ENCODE measurements at regions not wholly inside any gene's neighbourhood (a gene's known extent, or its start where the extent isn't known, plus 50 kb on each side); places are given as distances from the start of the nearest gene placed in this dataset.

DNA sequence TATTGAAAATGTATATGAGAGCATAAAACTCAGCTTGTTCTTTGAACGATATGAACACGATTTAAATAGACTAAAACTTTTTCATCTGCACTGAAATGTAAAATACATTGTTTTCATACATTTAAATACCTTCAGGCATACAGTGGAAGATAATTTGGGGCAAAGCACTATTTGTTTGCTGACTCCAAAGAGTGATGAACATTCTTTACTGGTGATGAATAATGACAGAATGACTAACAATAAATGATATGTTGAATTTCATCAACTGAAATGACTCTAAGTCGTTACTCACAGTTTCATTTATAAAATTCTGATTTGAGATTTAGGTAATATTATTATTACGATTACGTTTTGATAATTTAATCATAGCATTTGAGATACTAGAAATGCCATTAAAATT, 1160.1 kb downstream of the NLGN4X start:
- DNase-seq (ENCODE audit: extremely low read depth, low read depth): no peak
- TF ChIP-seq, protein P1, sequence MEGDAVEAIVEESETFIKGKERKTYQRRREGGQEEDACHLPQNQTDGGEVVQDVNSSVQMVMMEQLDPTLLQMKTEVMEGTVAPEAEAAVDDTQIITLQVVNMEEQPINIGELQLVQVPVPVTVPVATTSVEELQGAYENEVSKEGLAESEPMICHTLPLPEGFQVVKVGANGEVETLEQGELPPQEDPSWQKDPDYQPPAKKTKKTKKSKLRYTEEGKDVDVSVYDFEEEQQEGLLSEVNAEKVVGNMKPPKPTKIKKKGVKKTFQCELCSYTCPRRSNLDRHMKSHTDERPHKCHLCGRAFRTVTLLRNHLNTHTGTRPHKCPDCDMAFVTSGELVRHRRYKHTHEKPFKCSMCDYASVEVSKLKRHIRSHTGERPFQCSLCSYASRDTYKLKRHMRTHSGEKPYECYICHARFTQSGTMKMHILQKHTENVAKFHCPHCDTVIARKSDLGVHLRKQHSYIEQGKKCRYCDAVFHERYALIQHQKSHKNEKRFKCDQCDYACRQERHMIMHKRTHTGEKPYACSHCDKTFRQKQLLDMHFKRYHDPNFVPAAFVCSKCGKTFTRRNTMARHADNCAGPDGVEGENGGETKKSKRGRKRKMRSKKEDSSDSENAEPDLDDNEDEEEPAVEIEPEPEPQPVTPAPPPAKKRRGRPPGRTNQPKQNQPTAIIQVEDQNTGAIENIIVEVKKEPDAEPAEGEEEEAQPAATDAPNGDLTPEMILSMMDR (IDR thresholded peaks at IDR 0.05; ENCODE audit: low read depth, low read length): no peak

- TF ChIP-seq, protein P1 (IDR thresholded peaks at IDR 0.05; ENCODE audit: low read depth, low read length): no peak
- DNase-seq (ENCODE audit: extremely low read depth, low read depth): no peak
Measured at GRCh38 chrX:5057786-5058185, 1170.9 kb downstream of the NLGN4X start.

DNA sequence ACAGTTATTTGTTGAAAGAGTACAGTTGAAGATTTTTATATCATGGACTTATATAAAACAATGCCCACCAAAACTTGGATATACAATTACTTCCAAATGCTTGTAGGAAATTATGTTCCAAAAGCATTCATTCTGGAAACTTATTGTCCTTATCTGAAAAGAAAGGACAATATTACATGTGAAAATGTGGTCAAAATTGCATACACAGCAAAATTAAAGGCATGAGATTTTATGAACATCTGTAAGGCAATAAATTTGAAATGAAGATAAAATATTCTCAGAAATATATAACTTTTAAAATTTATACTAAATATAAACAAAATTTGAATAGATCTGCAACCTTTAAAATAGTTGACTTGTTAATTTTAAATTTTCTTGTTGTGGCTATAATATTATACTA, 1173.8 kb downstream of the NLGN4X start:
- TF ChIP-seq, protein P1 (IDR thresholded peaks at IDR 0.05; ENCODE audit: low read depth, low read length): no peak
- DNase-seq (ENCODE audit: extremely low read depth, low read depth): no peak

DNA sequence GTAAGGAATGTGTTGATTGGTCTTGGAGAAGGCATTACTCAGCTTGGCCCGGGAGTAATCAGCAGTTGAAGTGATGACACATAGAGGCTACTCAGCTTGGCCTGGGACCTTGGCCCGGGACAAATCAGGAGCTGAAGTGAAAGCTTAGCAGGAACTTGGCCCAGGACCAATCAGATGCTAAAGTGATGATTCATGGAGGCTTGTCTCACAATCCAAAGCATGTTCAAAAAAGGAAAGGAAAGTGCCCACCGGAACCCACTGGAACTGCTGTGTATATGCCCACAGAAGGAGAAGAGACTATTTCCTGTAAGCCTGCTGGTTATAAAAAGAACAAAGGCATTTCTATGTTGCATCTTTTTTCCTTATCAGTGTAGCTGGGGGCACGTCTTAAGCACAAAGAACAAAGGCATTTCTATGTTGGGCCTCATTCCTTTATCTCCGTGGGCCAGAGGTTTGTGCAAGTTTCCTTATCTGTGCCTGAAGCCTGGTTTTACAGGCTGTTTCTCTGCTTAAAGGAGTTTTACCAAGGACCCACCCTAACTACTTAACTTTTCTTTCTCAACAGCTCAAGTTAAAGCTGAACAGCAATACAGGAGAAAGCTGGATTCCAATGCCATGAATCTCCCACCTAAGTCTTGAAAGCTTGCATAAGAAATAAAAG, 1176.7 kb downstream of the NLGN4X start:
- peak; percentile 1 for DNase-seq (ENCODE audit: extremely low read depth, low read depth)

GRCh38 chrX:5042563-5042962, 1186.1 kb downstream of the NLGN4X start:
- TF ChIP-seq, protein P1 (IDR thresholded peaks at IDR 0.05; ENCODE audit: low read depth, low read length): no peak
- DNase-seq (ENCODE audit: extremely low read depth, low read depth): no peak

More for the DNA sequence above, 1176.7 kb downstream of the NLGN4X start:
- TF ChIP-seq, protein P1 (IDR thresholded peaks at IDR 0.05; ENCODE audit: low read depth, low read length): no peak

GRCh38 chrX:5031792-5032191, 1196.9 kb downstream of the NLGN4X start:
- no peak for DNase-seq (ENCODE audit: extremely low read depth, low read depth)
- TF ChIP-seq, protein P1 (IDR thresholded peaks at IDR 0.05; ENCODE audit: low read depth, low read length): no peak

DNA sequence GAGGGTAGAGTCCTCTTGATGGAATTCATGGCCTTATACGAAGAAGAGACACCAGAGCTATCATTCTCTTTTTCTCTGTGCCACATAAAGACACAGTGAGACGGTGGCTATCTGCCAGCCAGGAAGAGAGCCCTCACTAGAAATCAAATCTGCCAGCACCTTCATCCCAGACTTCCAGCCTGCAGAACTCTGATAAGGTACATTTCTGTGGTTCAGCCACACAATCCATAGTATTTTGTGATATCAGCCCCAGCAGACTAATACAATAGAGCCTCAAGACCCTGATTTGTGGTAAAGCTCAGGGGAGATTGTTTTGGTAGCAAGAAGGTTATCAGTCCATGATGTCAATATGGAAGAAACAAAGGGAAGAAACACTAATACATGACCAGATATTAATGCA, 1213.2 kb downstream of the NLGN4X start:
- TF ChIP-seq, protein P1 (IDR thresholded peaks at IDR 0.05; ENCODE audit: low read depth, low read length): no peak
- DNase-seq (ENCODE audit: extremely low read depth, low read depth): no peak

Data from AG09319 (cell line).